ENCODE measurements at regions not wholly inside any gene's neighbourhood (a gene's known extent, or its start where the extent isn't known, plus 50 kb on each side); places are given as distances from the start of the nearest gene placed in this dataset.

DNA sequence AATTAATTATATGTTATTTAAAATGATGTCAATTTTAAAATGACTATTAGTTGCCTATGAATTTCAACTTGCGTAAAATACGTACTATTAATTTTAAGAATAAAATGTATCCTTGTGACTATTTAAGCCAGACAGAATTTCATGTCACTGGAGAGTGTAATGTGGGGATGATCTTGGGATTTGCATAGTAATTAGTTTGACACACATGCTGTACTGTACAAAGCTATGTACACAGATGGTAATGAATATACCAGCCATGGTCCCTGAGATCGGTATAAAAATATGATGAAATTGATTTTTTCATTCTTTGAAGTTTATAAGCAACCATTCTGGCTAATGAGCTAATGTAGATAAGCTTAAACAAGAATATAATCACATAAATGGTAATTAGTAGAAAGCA is 134.4 kb upstream of the ROBO1 start:
- TF ChIP-seq, protein P1, sequence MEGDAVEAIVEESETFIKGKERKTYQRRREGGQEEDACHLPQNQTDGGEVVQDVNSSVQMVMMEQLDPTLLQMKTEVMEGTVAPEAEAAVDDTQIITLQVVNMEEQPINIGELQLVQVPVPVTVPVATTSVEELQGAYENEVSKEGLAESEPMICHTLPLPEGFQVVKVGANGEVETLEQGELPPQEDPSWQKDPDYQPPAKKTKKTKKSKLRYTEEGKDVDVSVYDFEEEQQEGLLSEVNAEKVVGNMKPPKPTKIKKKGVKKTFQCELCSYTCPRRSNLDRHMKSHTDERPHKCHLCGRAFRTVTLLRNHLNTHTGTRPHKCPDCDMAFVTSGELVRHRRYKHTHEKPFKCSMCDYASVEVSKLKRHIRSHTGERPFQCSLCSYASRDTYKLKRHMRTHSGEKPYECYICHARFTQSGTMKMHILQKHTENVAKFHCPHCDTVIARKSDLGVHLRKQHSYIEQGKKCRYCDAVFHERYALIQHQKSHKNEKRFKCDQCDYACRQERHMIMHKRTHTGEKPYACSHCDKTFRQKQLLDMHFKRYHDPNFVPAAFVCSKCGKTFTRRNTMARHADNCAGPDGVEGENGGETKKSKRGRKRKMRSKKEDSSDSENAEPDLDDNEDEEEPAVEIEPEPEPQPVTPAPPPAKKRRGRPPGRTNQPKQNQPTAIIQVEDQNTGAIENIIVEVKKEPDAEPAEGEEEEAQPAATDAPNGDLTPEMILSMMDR (IDR thresholded peaks at IDR 0.05): no peak
- TF ChIP-seq POLR2A (IDR thresholded peaks at IDR 0.05): no peak
